ENCODE measurements at regions not wholly inside any gene's neighbourhood (a gene's known extent, or its start where the extent isn't known, plus 50 kb on each side); places are given as distances from the start of the nearest gene placed in this dataset.

- DNase-seq (ENCODE audit: low read depth) = no peak
These were observed 545.2 kb upstream of the CDH11 start for GRCh38 chr16:65667011-65667578.

DNA sequence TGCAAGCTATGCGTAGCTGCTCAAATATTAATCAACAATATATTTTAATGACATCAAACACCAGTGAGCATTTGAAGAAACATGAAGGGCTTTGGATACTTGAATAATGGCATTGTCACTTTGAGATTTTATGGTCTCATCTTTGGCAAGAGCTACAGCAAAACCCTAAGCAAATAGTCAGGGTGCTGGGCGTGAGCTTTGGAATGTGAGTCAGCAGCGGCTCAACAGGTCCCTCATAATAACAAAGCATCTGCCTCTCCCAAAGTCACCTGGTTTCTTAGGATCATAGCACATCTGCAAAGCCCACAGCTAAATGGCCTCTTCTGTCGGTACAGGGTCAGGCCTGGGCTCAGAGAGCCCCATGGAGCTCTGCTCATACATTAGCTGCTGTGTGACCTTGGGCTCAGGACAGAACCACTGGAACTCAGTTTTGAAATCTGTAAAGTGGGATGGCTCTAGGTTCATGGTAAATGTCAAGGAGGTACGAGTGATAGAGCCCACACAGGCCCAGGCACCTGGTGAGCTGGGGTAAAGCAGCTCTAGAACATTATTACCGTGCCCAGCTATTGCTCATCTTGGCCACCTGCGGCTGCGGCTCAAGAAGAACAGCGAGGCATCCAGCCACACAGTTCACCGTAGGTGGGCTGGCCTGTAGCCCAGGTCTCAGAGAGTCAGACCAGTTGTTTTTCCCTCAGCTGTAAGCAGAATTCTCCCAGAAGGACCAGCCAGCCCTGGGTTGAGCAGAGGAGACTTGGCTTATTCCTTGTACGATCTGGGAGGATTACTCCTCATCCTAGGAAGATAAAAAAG lies 544.5 kb upstream of the CDH11 start:
- no peak for DNase-seq (ENCODE audit: low read depth)

GRCh38 chr16:65665586-65665985 lies 543.7 kb upstream of the CDH11 start:
- DNase-seq (ENCODE audit: low read depth) = no peak

- no peak for DNase-seq (ENCODE audit: low read depth)
These were observed 541.9 kb upstream of the CDH11 start for GRCh38 chr16:65663774-65664173.

DNA sequence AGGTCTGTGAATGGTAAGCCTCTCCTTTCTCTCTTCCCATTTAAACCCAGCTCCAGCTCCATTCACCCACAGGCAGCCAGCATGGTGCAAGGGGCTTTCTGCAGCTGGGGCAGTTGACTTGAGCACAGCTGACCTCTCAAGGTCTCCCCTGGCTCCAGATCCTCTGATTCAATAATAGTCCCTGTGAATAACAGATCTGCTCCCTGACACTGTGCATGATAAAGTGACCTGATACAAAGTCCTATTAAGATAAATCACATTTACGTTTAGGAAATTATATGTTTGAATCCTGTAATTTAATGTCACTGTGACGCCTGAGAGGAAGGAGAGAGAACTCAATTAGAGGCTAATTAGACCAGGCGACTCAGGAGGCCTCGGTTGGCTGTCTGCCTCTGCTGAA lies 540.4 kb upstream of the CDH11 start:
- DNase-seq (ENCODE audit: low read depth) = no peak

GRCh38 chr16:65661558-65661957 lies 539.7 kb upstream of the CDH11 start:
- no peak for DNase-seq (ENCODE audit: low read depth)

DNA sequence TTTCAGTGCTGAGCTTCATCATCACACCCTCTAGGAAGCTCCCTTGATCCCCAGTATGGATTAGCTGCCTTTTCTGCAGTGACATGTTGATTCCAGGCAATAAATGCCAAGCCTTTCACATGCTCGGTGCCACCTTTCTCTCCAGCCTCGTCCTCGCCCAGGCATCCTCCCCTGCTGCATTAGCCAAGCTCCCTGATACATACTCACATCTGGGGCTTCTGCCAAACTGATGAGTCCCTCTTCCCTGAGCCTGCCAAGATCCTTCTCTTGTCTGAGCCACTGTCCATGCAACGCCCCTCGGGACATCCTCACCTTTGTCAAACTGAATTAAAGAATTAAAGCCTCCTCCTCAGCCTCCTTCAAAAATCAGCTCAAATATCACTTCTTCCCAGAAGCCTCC lies 538.5 kb upstream of the CDH11 start:
- DNase-seq (ENCODE audit: low read depth) = no peak

GRCh38 chr16:65659758-65660157 lies 537.9 kb upstream of the CDH11 start:
- no peak for DNase-seq (ENCODE audit: low read depth)

GRCh38 chr16:65658787-65659220 lies 536.9 kb upstream of the CDH11 start:
- DNase-seq (ENCODE audit: low read depth) = no peak

- DNase-seq (ENCODE audit: low read depth) = no peak
These were observed 536.5 kb upstream of the CDH11 start for GRCh38 chr16:65658349-65658748.

GRCh38 chr16:65657556-65657955 lies 535.7 kb upstream of the CDH11 start:
- DNase-seq (ENCODE audit: low read depth) = no peak

GRCh38 chr16:65657071-65657494 lies 535.2 kb upstream of the CDH11 start:
- no peak for DNase-seq (ENCODE audit: low read depth)

GRCh38 chr16:65655802-65656201 lies 533.9 kb upstream of the CDH11 start:
- no peak for DNase-seq (ENCODE audit: low read depth)

DNA sequence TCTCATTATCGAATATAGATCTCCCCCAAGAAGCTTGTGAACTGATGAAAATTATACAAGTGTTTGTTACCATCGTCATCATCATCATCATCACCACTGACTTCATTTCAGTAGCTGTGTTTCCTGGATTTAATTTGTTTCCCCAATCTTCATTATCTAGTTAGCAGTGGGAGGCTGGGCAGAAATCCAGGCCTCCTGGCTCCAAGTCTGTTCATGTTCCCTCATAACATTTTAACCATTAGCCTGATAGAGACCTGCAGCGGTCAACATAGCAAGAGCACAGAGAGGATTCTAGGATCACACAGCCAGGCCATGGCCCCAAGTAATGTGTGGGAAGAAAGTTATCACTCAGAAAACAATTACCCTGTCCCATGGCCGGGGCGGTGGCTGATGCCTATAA lies 526.2 kb upstream of the CDH11 start:
- DNase-seq (ENCODE audit: low read depth) = no peak

DNA sequence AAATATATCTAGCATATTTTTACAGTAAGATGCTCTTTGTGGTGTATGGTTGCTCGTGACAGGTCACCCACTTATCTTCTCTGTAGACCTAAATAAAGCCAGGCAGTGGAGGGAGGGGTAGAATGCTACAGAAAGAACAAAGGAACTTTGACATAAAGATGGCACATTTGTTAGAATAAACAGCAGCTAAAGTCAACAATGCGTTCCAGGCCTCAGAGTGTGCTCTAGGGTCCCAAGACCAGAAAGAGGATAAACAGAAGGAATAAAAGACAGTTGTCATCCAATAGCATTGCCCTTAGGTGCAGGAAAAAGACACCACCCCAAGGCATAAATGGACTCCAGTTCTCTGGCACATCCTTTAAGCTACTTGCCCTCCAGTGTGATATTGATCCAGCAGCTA lies 523.0 kb upstream of the CDH11 start:
- no peak for DNase-seq (ENCODE audit: low read depth)

GRCh38 chr16:65641762-65642289 lies 520.0 kb upstream of the CDH11 start:
- DNase-seq (ENCODE audit: low read depth) = no peak

- no peak for DNase-seq (ENCODE audit: low read depth)
These were observed 519.3 kb upstream of the CDH11 start for GRCh38 chr16:65641049-65641761.

DNA sequence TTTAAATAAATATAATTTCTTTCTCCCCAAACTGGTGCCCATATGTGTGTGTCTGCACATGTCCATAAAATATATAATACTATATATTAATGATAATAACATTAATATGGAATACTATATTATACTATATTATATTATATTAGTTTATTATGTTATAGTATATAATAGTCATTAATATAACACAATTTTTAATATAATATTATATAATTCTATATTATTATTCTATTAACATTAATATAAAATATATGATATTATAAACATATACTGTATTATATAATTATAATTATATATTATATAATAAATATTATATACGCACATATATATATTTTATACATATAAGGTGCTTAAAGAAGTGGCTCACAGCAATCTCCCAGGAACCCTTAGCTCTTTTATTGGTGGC lies 513.0 kb upstream of the CDH11 start:
- DNase-seq (ENCODE audit: low read depth) = no peak

GRCh38 chr16:65634291-65634690 lies 512.4 kb upstream of the CDH11 start:
- no peak for DNase-seq (ENCODE audit: low read depth)

DNA sequence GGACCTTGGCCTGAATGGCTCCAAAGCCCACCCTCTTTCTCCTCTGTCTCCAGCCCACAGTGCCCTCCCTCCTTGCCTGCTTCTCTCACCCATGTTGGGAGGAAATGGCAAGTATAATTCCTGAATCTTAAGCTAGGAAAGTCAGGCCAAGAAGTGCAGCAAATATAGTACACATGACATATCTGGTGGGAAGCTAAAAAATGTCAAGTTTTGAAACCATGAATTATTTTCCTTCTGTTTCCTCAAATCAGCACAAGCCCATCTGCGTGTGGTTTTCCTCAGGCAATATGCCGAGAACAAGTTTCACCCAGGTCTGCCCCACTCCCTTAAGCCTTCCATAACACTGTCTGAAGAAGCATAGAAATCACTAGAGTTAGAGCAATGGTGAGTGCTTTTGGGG lies 502.8 kb upstream of the CDH11 start:
- no peak for DNase-seq (ENCODE audit: low read depth)

DNA sequence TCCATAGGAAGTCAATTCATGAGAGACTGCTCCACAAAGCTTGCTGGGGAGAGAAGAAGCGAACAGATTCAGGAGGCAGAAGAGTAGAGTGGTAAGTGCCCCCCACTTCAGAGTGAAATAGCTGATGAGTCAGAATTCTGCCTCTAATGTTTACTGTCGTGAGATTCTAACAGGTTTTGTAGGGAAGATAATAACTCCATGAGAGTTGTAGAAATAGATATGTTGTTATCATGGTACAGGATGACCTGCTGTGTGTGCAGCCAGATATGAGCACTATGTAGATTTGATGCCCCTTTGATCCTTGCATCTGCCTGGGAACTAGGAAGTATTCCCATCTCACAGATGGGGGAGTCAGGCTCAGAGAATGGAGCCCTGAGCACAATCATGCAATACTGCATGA lies 502.4 kb upstream of the CDH11 start:
- no peak for DNase-seq (ENCODE audit: low read depth)

DNA sequence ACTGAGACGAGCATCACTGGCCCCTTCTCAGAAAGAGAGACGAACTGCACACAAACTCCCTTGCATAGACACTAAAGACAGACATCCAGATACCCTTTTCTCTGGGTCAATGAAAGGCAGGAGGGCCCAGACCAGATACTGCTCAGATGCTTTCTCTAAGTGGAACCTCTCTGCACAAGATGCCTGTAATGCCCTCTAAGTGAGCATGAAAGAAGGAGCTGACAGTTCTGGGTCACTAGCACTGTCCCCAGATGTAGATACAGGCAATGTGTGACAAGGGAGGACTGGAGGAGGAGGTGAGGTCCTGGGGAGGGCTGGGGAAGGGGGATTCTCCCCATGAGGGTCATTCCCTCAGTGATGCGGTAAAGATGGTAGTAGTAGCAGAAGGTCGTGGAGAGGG lies 501.0 kb upstream of the CDH11 start:
- DNase-seq (ENCODE audit: low read depth) = no peak

GRCh38 chr16:65622151-65622550 lies 500.3 kb upstream of the CDH11 start:
- DNase-seq (ENCODE audit: low read depth) = no peak
